GM19397 (cell line): ENCODE measurements at regions not wholly inside any gene's neighbourhood (a gene's known extent, or its start where the extent isn't known, plus 50 kb on each side); places are given as distances from the start of the nearest gene placed in this dataset.

Source experiments
- ATAC-seq: cut with Tn5 transposase; IDR thresholded peaks from one replicate; pipeline ENCODE4 v1.9.1; 2021; ENCODE audit warnings: mild to moderate bottlenecking, moderate library complexity; ENCODE audit not compliant: unreplicated experiment

DNA sequence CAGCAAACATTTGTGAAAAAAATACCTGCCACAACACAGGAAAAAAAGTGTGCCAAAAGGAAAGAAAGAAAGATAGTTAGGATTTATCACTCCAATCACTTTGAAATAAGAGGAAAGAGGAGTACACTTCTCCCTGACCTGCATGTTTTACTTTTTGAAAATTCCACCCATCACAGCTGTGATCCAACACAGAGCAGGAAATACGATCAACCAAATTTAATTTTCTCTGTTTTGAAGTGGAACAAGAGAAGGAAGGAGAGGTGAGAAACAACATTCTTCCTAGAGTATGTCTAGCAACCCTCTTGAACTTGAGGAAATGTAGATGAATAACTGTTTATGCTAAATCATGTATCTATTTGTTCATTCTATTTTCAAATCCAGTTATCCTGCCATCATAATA, 284.7 kb upstream of the SYT1 start:
- ATAC-seq, result no peak

GRCh38 chr12:78580296-78580695, 284.3 kb upstream of the SYT1 start:
- ATAC-seq, result no peak

GRCh38 chr12:78584695-78585094, 279.9 kb upstream of the SYT1 start:
- no peak for ATAC-seq

- ATAC-seq, result no peak
Measured at GRCh38 chr12:78585132-78585531, 279.4 kb upstream of the SYT1 start.

- no peak for ATAC-seq
Measured at GRCh38 chr12:78586790-78587189, 277.8 kb upstream of the SYT1 start.

GRCh38 chr12:78599366-78599765, 265.2 kb upstream of the SYT1 start:
- ATAC-seq, result no peak

DNA sequence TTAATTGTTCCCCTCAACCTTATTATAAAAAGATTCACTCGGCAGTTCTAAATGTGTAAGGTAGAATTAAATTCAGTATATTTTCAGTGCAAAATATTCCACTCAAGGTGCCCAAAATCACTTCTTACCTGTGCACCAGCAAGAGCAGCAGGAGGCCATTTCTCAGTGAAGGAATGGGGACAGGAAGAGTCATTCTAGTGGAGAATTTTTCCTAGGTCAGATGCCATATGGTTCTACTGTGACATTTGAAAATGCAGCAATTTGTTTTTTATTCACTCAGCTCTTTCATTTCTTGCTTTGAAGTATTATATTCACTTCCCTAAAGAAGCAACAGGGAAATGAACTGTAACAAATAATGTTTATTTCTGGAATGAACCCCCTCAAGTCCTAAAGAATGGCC, 264.0 kb upstream of the SYT1 start:
- ATAC-seq, result no peak

GRCh38 chr12:78611504-78611903, 253.1 kb upstream of the SYT1 start:
- ATAC-seq, result no peak

DNA sequence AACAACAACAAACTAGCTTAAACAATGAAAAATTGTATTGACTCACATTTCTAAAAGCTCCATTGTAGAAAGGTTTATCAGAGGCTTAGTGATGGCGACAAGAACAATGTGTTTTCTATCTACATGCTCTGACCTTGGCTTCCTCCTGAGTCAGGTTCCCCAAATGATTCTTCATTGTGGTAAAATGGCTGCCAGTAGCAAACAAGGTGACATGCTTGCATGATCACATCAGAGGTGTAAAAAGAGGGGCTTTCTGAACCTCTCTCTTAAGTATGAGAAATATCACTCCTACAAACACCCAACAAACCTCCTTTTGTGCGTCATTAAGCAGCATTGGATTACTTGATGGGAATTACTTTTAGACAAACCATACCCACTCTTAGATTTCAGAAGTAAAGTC, 252.4 kb upstream of the SYT1 start:
- no peak for ATAC-seq

DNA sequence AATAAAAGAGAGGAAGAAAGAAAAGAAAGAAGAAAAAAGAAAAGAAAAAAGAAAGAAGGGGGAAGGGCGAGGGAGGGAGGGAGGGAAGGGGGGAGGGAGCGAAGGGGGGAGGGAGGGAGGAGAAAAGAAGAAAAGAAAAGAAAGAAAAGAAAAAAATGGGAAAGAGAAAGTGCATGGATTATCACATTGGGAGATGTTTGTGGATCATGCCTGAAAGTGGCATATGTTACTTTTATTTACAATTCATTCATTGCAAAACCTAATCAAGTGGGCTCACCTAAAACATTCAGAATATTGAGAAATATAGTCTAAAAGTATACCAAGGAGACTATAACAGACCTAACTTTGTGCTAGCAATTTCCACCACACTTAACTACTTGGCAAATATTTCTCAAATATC, 246.9 kb upstream of the SYT1 start:
- no peak for ATAC-seq

DNA sequence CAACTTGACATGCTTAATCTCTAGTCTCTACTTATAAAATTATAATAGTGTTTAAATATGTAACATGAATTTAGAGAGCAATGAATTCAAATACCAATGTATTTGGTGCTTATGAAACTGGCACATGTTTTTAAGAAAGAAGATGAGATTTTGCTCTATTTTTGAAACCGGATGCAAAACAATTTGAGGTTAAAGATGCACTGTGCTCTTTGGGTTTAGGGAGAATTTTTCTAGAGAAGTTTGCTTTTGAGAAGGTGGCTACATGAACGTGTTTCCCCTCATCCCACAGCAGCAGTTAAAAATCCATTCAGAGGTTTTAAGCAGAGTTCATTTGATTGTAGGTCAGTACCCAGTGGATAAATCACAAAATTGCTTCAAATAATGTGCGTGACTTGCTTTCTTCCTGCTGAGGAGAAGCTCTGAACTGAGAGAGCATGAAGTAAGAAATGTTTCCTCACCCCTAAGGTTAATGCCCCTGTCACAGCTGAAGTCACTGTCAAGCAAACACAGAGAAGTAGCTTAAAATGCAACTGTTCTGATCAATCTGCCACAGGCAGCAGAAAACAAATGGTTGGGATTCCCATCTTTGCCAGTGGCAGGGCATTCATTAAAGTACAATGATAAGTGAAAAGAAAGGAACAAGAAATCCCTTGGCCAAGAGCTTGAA, 241.9 kb upstream of the SYT1 start:
- no peak for ATAC-seq

GRCh38 chr12:78628491-78629100, 236.0 kb upstream of the SYT1 start:
- ATAC-seq, result no peak

DNA sequence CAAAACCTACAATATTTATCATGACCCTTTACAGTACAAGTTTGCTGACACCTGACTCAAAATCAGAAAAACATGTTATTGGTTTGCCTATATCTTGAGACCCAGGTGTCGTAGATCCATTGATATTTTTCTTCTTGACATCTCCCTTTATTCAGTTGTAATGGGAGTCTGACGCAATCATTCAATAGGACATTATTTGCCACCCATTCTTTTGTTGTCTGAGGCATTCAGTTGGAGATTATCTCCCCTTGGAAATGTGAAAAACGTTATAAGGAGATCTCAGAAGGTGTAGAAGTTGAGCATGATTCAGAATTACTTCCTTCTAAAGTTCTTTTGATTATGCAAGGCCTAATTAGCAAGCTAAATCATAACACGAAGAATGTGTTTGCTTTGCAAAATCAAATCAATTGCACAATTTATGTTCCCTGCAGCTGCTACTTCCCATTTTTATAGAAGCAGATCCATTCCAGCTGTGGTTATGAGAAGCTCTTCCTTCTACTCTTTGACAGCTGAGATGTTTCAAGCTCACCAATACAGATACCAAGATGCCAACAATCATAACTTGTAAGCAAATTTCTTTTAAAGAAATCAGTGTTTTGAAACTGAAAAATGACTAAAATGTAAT, 228.2 kb upstream of the SYT1 start:
- no peak for ATAC-seq

- no peak for ATAC-seq
Measured at GRCh38 chr12:78641837-78642423, 222.6 kb upstream of the SYT1 start.

GRCh38 chr12:78645956-78646355, 218.6 kb upstream of the SYT1 start:
- ATAC-seq, result no peak

DNA sequence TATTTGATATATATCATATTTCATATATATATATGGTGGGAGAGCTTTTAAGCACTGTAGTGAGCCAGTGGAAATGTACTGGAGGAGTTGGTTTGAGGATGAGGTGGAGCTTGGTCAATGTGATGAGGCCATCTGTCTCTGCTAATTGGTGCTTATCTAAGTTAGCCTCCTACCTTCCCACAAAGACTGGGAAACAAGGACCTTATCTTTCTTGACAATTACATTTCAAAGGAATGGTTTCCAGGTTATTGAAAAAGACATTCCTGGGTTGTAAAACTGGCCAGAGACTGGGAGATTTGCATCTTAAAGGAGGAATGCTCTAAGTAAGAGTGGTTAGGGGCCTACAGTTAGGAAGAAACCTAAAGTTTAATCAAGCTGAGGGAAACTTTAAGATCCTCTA, 212.8 kb upstream of the SYT1 start:
- ATAC-seq, result no peak

DNA sequence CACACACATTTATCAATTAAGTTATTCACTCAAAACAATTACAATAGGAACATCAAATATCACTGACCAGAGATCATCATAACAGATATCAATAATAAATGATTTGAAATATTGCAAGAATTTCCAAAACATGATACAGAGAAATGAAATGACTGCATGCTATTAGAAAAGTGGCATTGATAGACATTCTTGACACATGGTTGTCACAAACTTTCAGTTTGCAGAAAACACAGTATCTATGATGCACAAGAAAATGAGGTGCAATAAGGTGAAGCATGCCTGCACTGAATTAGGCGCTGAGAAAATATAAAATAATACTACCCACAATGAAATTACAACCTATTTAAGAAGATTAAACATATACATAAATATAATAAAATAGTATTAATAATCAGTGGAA, 198.0 kb upstream of the SYT1 start:
- ATAC-seq, result no peak

DNA sequence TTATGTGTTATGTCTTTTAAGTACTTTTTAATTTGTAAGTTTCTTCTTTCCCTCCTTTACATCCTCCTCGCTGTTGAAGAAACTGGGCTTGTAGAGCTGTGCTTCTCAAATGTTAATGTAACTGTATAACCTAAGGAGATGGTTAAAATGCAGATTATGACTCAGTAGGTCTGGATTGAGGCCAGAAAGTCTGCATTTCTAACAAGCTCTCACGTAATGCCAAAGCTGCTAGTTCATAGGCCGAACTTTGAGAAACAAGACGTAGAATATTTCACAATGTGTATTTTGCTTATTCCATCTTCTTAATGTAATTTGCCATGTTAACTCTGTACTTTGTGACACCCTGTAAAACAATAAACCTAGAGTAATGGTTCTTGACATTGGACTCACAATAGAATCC, 193.3 kb upstream of the SYT1 start:
- ATAC-seq, result no peak

DNA sequence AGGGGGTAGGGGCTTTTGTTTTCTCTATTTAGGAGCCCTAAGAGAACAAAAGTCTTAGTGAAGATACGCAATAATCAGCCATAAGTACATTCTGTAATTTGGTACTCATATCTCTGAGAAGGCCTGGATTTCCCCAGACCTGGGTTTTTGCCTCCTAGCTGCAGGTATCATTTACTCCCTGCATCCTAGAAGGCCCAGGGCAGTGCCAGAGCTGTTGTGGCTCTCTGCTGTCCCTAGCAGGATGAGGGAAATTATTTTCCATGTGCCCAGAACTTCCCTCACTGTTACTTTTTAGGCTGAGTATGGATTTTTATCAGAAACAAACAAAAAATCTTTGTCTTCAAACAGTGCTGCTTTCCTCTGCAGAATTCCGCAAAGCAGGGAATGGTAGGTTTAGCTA, 192.5 kb upstream of the SYT1 start:
- ATAC-seq, result no peak

DNA sequence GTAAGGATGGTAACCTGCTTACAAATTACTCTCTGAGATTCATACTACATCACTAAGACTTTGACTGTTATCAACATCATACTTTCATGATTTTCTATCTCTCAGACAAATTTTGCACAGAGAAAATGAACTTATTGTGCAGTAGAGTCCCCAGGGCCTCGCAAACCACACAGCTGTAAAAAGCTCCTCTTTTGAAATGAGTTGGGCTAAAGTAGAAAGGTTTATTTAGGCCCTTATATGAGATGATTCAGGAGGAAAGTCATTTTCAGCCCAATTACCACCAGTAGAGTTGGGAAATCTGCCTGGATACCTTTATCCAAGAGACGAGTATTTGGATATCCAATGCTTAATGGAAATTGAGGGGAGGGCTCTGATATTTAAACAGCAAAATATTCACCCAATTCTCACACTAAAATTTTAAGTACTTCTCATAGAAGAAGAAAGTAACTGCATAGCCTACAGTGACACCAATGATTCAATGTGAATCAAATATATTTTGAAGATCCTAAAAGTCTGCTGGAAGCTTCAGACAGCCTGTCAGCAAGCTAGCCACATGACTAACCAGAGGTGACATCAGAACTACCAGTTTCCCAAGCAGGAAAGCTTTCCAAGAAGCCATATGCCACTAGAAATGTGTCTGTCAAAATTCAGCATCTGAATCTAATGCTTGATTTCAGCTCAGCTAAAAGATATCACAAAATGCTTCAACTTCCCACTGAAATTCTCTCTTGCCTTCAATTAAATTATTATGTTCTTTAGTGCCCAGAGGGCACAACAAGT, 190.1 kb upstream of the SYT1 start:
- ATAC-seq, result no peak

- ATAC-seq, result no peak
Measured at GRCh38 chr12:78680596-78680995, 184.0 kb upstream of the SYT1 start.
